Lung (tissue), 11 donors: ENCODE measurements at regions not wholly inside any gene's neighbourhood (a gene's known extent, or its start where the extent isn't known, plus 50 kb on each side); places are given as distances from the start of the nearest gene placed in this dataset.

Experiments
- ATAC-seq: fragments of 200-7000 bp; cut with Tn5 transposase; one replicate; pipeline ENCODE4 v1.9.1; 2020; ENCODE audit warnings: moderate number of reproducible peaks; ENCODE audit not compliant: insufficient read depth, low FRiP score
- DNase-seq, 3 donors: peaks; one replicate each; pipeline ENCODE4 v3.0.0-alpha.2; 2013 to 2017
- H3K27ac ChIP-seq, 2 donors: one replicate each; pipeline ENCODE4 v1.5.1; 2013; ENCODE audit warnings: mild to moderate bottlenecking in 2 of 2, moderate library complexity in 2 of 2, control low read depth in 1 of 2, inconsistent platforms in 1 of 2, low read depth in 1 of 2, low read length in 1 of 2
- H3K27me3 ChIP-seq, 3 donors: one replicate each; pipeline ENCODE4 v1.5.1; 2013; ENCODE audit warnings: low read length in 2 of 3; ENCODE audit not compliant: control insufficient read depth in 3 of 3, insufficient read depth in 3 of 3
- H3K36me3 ChIP-seq, 4 donors: one replicate each; pipeline ENCODE4 v1.5.1; 2013; ENCODE audit warnings: low read length in 4 of 4, mild to moderate bottlenecking in 1 of 4, moderate library complexity in 1 of 4; ENCODE audit not compliant: control insufficient read depth in 4 of 4, insufficient read depth in 4 of 4
- H3K4me1 ChIP-seq, 5 donors: one replicate each; pipeline ENCODE4 v1.5.1; 2013; ENCODE audit warnings: low read length in 5 of 5, mild to moderate bottlenecking in 2 of 5, moderate library complexity in 1 of 5; ENCODE audit not compliant: control insufficient read depth in 5 of 5, insufficient read depth in 5 of 5
- H3K4me3 ChIP-seq: one replicate; pipeline ENCODE4 v1.5.1; 2013; ENCODE audit warnings: mild to moderate bottlenecking, control low read depth, moderate library complexity
- H3K9ac ChIP-seq, 2 donors: one replicate each; pipeline ENCODE4 v1.5.1; 2013; ENCODE audit warnings: low read length in 2 of 2, control low read depth in 1 of 2; ENCODE audit not compliant: insufficient read depth in 1 of 2
- H3K9me3 ChIP-seq, 4 donors: one replicate each; pipeline ENCODE4 v1.5.1; 2013; ENCODE audit warnings: low read length in 3 of 4, mild to moderate bottlenecking in 1 of 4, moderate library complexity in 1 of 4; ENCODE audit not compliant: control insufficient read depth in 4 of 4, insufficient read depth in 3 of 4
- WGBS, 2 donors: extraction: QIAGEN DNeasy Blood & Tissue Kit; methylation state at CpG; one replicate each; pipeline ENCODE4 v1.1.7; 2013; 5-methylcytosine and 5-hydroxymethylcytosine counted together
- TF ChIP-seq, protein P1 (sequence below): IDR thresholded peaks from 2 replicates; pipeline ENCODE4 v1.5.1; 2012; ENCODE audit warnings: mild to moderate bottlenecking; ENCODE audit errors: control extremely low read depth, extremely low read depth
- donor health status: control.
- donor health status: control.
- donor health status: Bipolar disorder and iron deficiency.
- donor health status: healthy.
- donor health status: DM: yes; HTN: yes; CAD: no.

DNA sequence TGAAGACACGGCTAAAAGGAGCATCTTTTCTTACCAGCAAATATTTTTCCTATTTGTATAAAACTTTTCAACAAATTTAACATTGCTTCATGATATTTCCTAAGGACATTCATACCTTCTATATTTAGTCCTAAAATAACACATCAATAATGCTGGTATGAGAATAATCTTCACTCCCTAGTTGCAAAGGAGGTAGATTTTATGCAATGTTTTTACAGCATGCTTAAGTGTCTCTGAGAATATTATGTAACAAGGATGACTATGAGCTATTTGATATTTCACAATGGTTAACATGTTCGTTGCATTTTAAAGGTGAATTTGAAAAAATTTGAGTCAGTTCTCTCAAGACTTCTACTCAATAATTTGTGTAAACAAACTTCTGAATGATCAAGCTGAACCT lies 506.7 kb downstream of the NUP35 start:
- ATAC-seq = no peak
- H3K36me3 ChIP-seq = no peaks in the 10 kb centered on the region
- WGBS, 2 donors = 51 to 65% methylated on average over 2 of the region's 2 CpGs

DNA sequence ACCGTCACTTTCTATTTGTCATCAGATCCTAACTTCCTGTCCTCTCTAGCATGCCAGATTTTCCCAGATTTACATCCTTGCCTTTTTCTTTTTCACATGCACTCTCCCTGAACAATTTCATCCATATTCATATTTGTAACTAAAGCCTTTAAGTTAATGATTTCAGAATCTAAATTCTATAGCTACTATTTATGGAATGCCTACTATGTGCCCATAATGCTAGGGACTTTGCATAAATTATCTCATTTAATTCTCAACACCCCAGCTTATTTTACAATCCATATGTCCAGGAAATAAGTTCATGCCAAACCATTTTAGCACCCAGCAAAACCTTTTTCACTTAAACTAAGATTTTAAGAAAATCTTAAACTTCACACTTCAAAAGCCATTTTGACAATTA lies 531.9 kb downstream of the NUP35 start:
- 48 to 50% methylated on average over 1 of the region's 1 CpG for WGBS, 2 donors
- Histone ChIP-seq H3K9ac (no peak overlapping the region), H3K4me3 (no peak overlapping the region), H3K27me3 (no peaks in the 10 kb centered on the region), H3K4me1 (no peaks in the 10 kb centered on the region), H3K27ac (no peak overlapping the region), H3K36me3 (no peaks in the 10 kb centered on the region), H3K9me3 (no peaks in the 10 kb centered on the region)
- ATAC-seq (no peak), DNase-seq (no peak)
- TF ChIP-seq, protein P1, sequence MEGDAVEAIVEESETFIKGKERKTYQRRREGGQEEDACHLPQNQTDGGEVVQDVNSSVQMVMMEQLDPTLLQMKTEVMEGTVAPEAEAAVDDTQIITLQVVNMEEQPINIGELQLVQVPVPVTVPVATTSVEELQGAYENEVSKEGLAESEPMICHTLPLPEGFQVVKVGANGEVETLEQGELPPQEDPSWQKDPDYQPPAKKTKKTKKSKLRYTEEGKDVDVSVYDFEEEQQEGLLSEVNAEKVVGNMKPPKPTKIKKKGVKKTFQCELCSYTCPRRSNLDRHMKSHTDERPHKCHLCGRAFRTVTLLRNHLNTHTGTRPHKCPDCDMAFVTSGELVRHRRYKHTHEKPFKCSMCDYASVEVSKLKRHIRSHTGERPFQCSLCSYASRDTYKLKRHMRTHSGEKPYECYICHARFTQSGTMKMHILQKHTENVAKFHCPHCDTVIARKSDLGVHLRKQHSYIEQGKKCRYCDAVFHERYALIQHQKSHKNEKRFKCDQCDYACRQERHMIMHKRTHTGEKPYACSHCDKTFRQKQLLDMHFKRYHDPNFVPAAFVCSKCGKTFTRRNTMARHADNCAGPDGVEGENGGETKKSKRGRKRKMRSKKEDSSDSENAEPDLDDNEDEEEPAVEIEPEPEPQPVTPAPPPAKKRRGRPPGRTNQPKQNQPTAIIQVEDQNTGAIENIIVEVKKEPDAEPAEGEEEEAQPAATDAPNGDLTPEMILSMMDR = no peak

More for the DNA sequence above, 506.7 kb downstream of the NUP35 start:
- H3K9me3 ChIP-seq = no peaks in the 10 kb centered on the region
- no peak overlapping the region for H3K4me3 ChIP-seq
- no peak overlapping the region for H3K9ac ChIP-seq
- H3K27ac ChIP-seq = no peak overlapping the region
- TF ChIP-seq, protein P1 = no peak
- H3K27me3 ChIP-seq = no peaks in the 10 kb centered on the region
- no peak for DNase-seq
- no peaks in the 10 kb centered on the region for H3K4me1 ChIP-seq

DNA sequence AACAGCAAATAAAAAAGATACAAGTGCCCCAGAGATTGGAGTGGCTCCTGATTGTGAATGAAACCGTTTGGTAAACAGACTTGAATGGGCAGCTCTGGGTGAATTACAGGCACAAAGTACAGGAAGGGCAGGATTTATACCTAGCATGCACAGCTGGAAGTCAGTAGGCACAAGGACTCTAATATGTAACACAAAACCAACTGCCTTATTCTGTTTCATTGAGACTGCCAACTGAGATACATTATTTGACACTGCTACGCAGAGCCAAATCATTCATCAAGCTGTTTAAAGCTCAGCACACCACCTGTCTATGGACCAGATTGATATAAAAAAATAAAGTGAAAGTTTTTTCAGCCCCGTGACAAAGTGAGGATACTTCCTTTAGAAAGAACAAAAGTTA lies 541.2 kb downstream of the NUP35 start:
- WGBS, 2 donors = 40 to 53% methylated on average over 3 of the region's 3 CpGs
- Histone ChIP-seq H3K4me3 (no peak overlapping the region), H3K9me3 (no peaks in the 10 kb centered on the region), H3K36me3 (no peaks in the 10 kb centered on the region), H3K27me3 (no peaks in the 10 kb centered on the region), H3K27ac (no peak overlapping the region), H3K9ac (no peak overlapping the region), H3K4me1 (peaks cover 0 to 2% (median 0%) of the 10 kb centered on the region in 5 donors)
- ATAC-seq (no peak), DNase-seq (no peak)
- TF ChIP-seq, protein P1 = no peak

DNA sequence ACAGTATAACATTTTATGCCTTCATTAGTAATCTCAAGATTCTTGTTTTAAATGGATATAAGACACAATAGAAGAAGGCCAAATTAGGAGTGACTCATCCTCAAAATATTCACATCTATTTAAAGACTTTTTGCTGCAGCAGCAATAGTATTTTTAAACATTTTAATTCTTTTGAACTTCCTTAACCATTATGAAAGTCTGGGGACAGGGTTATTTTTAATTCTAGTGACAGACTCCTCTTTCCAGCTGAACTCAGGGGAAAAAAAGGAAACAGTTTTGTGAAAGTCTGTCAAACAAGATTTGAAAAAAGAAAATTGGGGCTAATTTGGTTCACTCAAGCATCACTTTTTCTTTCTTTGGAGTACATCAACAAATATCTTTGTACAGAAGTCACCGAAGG lies 541.8 kb downstream of the NUP35 start:
- TF ChIP-seq, protein P1 = no peak
- Histone ChIP-seq H3K4me1 (peaks cover 0 to 2% (median 0%) of the 10 kb centered on the region in 5 donors), H3K9me3 (no peaks in the 10 kb centered on the region), H3K9ac (no peak overlapping the region), H3K4me3 (no peak overlapping the region), H3K27ac (no peak overlapping the region), H3K27me3 (no peaks in the 10 kb centered on the region), H3K36me3 (no peaks in the 10 kb centered on the region)
- DNase-seq = peak in 1 of 3 donors; percentile 10
- WGBS, 2 donors = 58 to 75% methylated on average over 1 of the region's 1 CpG
- ATAC-seq = no peak
